Thyroid gland (tissue), 4 donors: ENCODE measurements at regions not wholly inside any gene's neighbourhood (a gene's known extent, or its start where the extent isn't known, plus 50 kb on each side); places are given as distances from the start of the nearest gene placed in this dataset.

Source experiments
- DNase-seq, 2 donors: peaks; one replicate each; pipeline ENCODE4 v3.0.0-alpha.2; 2019
- H3K27ac ChIP-seq, 3 donors: fragments of 200-600 bp; sonication (generic); 1 replicate in 2 of 3; 2 replicates in 1 of 3; pipeline ENCODE4 v1.5.1; 2016 to 2019; ENCODE audit warnings: mild to moderate bottlenecking in 1 of 3, moderate library complexity in 1 of 3
- H3K27me3 ChIP-seq: fragments of 200-600 bp; sonication (generic); one replicate; pipeline ENCODE4 v1.5.1; 2019
- H3K36me3 ChIP-seq, 2 donors: fragments of 200-600 bp; sonication (generic); one replicate each; pipeline ENCODE4 v1.5.1; 2016 to 2019
- H3K4me1 ChIP-seq, 2 donors: fragments of 200-600 bp; sonication (generic); one replicate each; pipeline ENCODE4 v1.5.1; 2017 to 2019
- H3K4me3 ChIP-seq, 3 donors: fragments of 200-600 bp; sonication (generic); replicated peaks in 1 of 3; 1 replicate in 2 of 3; 2 replicates in 1 of 3; pipeline ENCODE4 v1.5.1; 2016; ENCODE audit warnings: mild to moderate bottlenecking in 1 of 3
- H3K9me3 ChIP-seq: fragments of 200-600 bp; sonication (generic); one replicate; pipeline ENCODE4 v1.5.1; 2017
- CTCF ChIP-seq, 6 experiments: fragments of 200-600 bp in 3 of 6; fragments of 450-650 bp in 3 of 6; sonication (generic) in 3 of 6; IDR thresholded peaks; one replicate each; pipeline ENCODE4 v1.5.1; 2016 to 2019; ENCODE audit warnings: antibody characterized with exemption in 6 of 6, mild to moderate bottlenecking in 2 of 6, inconsistent platforms in 1 of 6, moderate library complexity in 1 of 6
- POLR2A ChIP-seq, 2 donors: fragments of 450-650 bp; IDR thresholded peaks; one replicate each; pipeline ENCODE4 v1.6.1; 2017; ENCODE audit warnings: antibody characterized with exemption in 2 of 2, mild to moderate bottlenecking in 2 of 2, moderate library complexity in 1 of 2
- whole genome bisulfite sequencing, 2 donors: methylation state at CpG; one replicate each; pipeline ENCODE4 v1.1.5; 2017; 5-methylcytosine and 5-hydroxymethylcytosine counted together
- intact Hi-C: fragments of 100-400 bp; cut with DNase I; formaldehyde crosslinking; loops from one replicate; pipeline ENCODE4 v1.15.1; 2023

- Histone ChIP-seq H3K27me3 (no peaks in the 10 kb centered on the region), H3K27ac (no peak overlapping the region), H3K4me1 (no peaks in the 10 kb centered on the region), H3K4me3 (no peak overlapping the region), H3K36me3 (no peaks in the 10 kb centered on the region), H3K9me3 (no peaks in the 10 kb centered on the region)
- TF ChIP-seq CTCF (IDR thresholded peaks at IDR 0.05) = no peak
- 85 to 87% methylated on average over 3 of the region's 3 CpGs for WGBS, 2 donors
- intact Hi-C loops = no loop called here
- no peak for DNase-seq
These were observed 121.9 kb downstream of the EMP1 start for GRCh38 chr12:13318231-13319015.

GRCh38 chr12:13316587-13317246 lies 120.2 kb downstream of the EMP1 start:
- Histone ChIP-seq H3K4me1 (no peaks in the 10 kb centered on the region), H3K4me3 (no peak overlapping the region), H3K9me3 (no peaks in the 10 kb centered on the region), H3K27ac (no peak overlapping the region), H3K36me3 (no peaks in the 10 kb centered on the region), H3K27me3 (no peaks in the 10 kb centered on the region)
- WGBS, 2 donors = 81 to 82% methylated on average over 7 of the region's 7 CpGs
- no peak for DNase-seq
- TF ChIP-seq POLR2A (IDR thresholded peaks at IDR 0.05) (no peak), CTCF (IDR thresholded peaks at IDR 0.05) (no peak)
- intact Hi-C loops = no loop called here

- intact Hi-C loops = no loop called here
- TF ChIP-seq POLR2A (IDR thresholded peaks at IDR 0.05) (no peak), CTCF (IDR thresholded peaks at IDR 0.05) (no peak)
These were observed 117.4 kb downstream of the EMP1 start for GRCh38 chr12:13313886-13314285.

GRCh38 chr12:13311551-13311950 lies 115.0 kb downstream of the EMP1 start:
- no peak for TF ChIP-seq POLR2A (IDR thresholded peaks at IDR 0.05)
- no peak for TF ChIP-seq CTCF (IDR thresholded peaks at IDR 0.05)
- DNase-seq = no peak
- 64 to 77% methylated on average over 4 of the region's 4 CpGs for WGBS, 2 donors
- no peaks in the 10 kb centered on the region for H3K9me3 ChIP-seq
- H3K36me3 ChIP-seq = no peaks in the 10 kb centered on the region
- intact Hi-C loops = no loop called here
- H3K27me3 ChIP-seq = no peaks in the 10 kb centered on the region
- H3K27ac ChIP-seq = no peak overlapping the region
- no peaks in the 10 kb centered on the region for H3K4me1 ChIP-seq
- no peak overlapping the region for H3K4me3 ChIP-seq

More at GRCh38 chr12:13313886-13314285, 117.4 kb downstream of the EMP1 start:
- Histone ChIP-seq H3K27ac (no peak overlapping the region), H3K27me3 (no peaks in the 10 kb centered on the region), H3K4me3 (no peak overlapping the region), H3K4me1 (no peaks in the 10 kb centered on the region), H3K36me3 (no peaks in the 10 kb centered on the region), H3K9me3 (no peaks in the 10 kb centered on the region)
- no peak for DNase-seq
- WGBS, 2 donors = 90 to 91% methylated on average over 2 of the region's 2 CpGs

- intact Hi-C loops = no loop called here
- WGBS, 2 donors = 57 to 58% methylated on average over 4 of the region's 4 CpGs
- no peak for TF ChIP-seq POLR2A (IDR thresholded peaks at IDR 0.05)
- TF ChIP-seq CTCF (IDR thresholded peaks at IDR 0.05) = no peak
These were observed 110.8 kb downstream of the EMP1 start for GRCh38 chr12:13307143-13307816.

More at GRCh38 chr12:13307143-13307816, 110.8 kb downstream of the EMP1 start:
- Histone ChIP-seq H3K36me3 (no peaks in the 10 kb centered on the region), H3K9me3 (no peaks in the 10 kb centered on the region), H3K4me3 (no peak overlapping the region), H3K27ac (no peak overlapping the region), H3K27me3 (no peaks in the 10 kb centered on the region), H3K4me1 (no peaks in the 10 kb centered on the region)
- DNase-seq = no peak
